ENCODE measurements at regions not wholly inside any gene's neighbourhood (a gene's known extent, or its start where the extent isn't known, plus 50 kb on each side); places are given as distances from the start of the nearest gene placed in this dataset.

- no peak for DNase-seq
Measured at GRCh38 chr1:229040630-229041358, 230.1 kb upstream of the RAB4A start.

- no peak for DNase-seq
Measured at GRCh38 chr1:229041946-229042345, 229.0 kb upstream of the RAB4A start.

- no peak for DNase-seq
Measured at GRCh38 chr1:229042482-229042881, 228.4 kb upstream of the RAB4A start.

GRCh38 chr1:229043115-229043514 is 227.8 kb upstream of the RAB4A start:
- no peak for DNase-seq

GRCh38 chr1:229046251-229046853 is 224.6 kb upstream of the RAB4A start:
- DNase-seq, result no peak

GRCh38 chr1:229047161-229047839 is 223.6 kb upstream of the RAB4A start:
- no peak for DNase-seq

- DNase-seq, result no peak
Measured at GRCh38 chr1:229047840-229048620, 222.9 kb upstream of the RAB4A start.

GRCh38 chr1:229048896-229049295 is 222.0 kb upstream of the RAB4A start:
- no peak for DNase-seq

- DNase-seq, result no peak
Measured at GRCh38 chr1:229056046-229056445, 214.9 kb upstream of the RAB4A start.

GRCh38 chr1:229058111-229058561 is 212.8 kb upstream of the RAB4A start:
- no peak for DNase-seq

GRCh38 chr1:229058729-229059128 is 212.2 kb upstream of the RAB4A start:
- no peak for DNase-seq

- DNase-seq, result no peak
Measured at GRCh38 chr1:229059671-229060539, 211.0 kb upstream of the RAB4A start.

- no peak for DNase-seq
Measured at GRCh38 chr1:229062135-229062534, 208.8 kb upstream of the RAB4A start.

- DNase-seq, result no peak
Measured at GRCh38 chr1:229063154-229063773, 207.6 kb upstream of the RAB4A start.

- no peak for DNase-seq
Measured at GRCh38 chr1:229064320-229065168, 206.4 kb upstream of the RAB4A start.

- DNase-seq, result no peak
Measured at GRCh38 chr1:229065613-229066012, 205.3 kb upstream of the RAB4A start.

- DNase-seq, result no peak
Measured at GRCh38 chr1:229066591-229066990, 204.3 kb upstream of the RAB4A start.

- DNase-seq, result no peak
Measured at GRCh38 chr1:229067546-229067945, 203.4 kb upstream of the RAB4A start.

GRCh38 chr1:229068270-229068987 is 202.5 kb upstream of the RAB4A start:
- DNase-seq, result no peak

GRCh38 chr1:229069176-229069575 is 201.7 kb upstream of the RAB4A start:
- DNase-seq, result no peak

All from NCI-H1436 treated with DMSO at 0.1 percent for 48 hours (cell line).